Brain microvascular endothelial cell (primary cell): ENCODE measurements at regions not wholly inside any gene's neighbourhood (a gene's known extent, or its start where the extent isn't known, plus 50 kb on each side); places are given as distances from the start of the nearest gene placed in this dataset.

ENCODE experiments used
- DNase-seq: peaks from one replicate; pipeline ENCODE4 v3.0.0-alpha.2; 2020
- H3K27ac ChIP-seq: fragments of 250-450 bp; sonication (Bioruptor Pico); 2 replicates; pipeline ENCODE4 v1.5.1; 2020; ENCODE audit warnings: mild to moderate bottlenecking, moderate library complexity
- H3K27me3 ChIP-seq: fragments of 250-450 bp; sonication (Bioruptor Pico); replicated peaks from 2 replicates; pipeline ENCODE4 v1.5.1; 2020; ENCODE audit warnings: mild to moderate bottlenecking
- H3K36me3 ChIP-seq: fragments of 250-450 bp; sonication (Bioruptor Pico); replicated peaks from 2 replicates; pipeline ENCODE4 v1.5.1; 2020; ENCODE audit warnings: mild to moderate bottlenecking
- H3K4me3 ChIP-seq: 2 replicates; pipeline ENCODE4 v1.5.1; 2011; ENCODE audit warnings: low read depth, mild to moderate bottlenecking, control low read depth, low read length, moderate library complexity
- CTCF ChIP-seq: IDR thresholded peaks from 2 replicates; pipeline ENCODE4 v1.5.1; 2011; ENCODE audit warnings: low read depth, mild to moderate bottlenecking, moderate library complexity, low read length, control low read depth, inconsistent platforms; ENCODE audit errors: missing control alignments
- in situ Hi-C: cut with HindIII; loops from 2 replicates; pipeline ENCODE4 v1.10.0; 2017; ENCODE audit warnings: low sequenced_read_pairs, low pct_ligation_motif_present

- in situ Hi-C loops, result no loop called here
- Histone ChIP-seq H3K4me3 (no peak overlapping the region), H3K27ac (no peak overlapping the region), H3K27me3 (no peaks in the 10 kb centered on the region), H3K36me3 (no peaks in the 10 kb centered on the region)
- TF ChIP-seq CTCF, result no peak
- DNase-seq, result no peak
Observed at GRCh38 chr13:22596171-22596863, 584.5 kb upstream of the SGCG start.

- in situ Hi-C loops, result no loop called here
- TF ChIP-seq CTCF, result no peak
- H3K27ac ChIP-seq, result no peak overlapping the region
- H3K36me3 ChIP-seq, result no peaks in the 10 kb centered on the region
- DNase-seq, result no peak
- no peaks in the 10 kb centered on the region for H3K27me3 ChIP-seq
- no peak overlapping the region for H3K4me3 ChIP-seq
Observed at GRCh38 chr13:22599156-22599555, 581.6 kb upstream of the SGCG start.

GRCh38 chr13:22618002-22618401 is 562.8 kb upstream of the SGCG start:
- in situ Hi-C loops, result no loop called here
- no peak for TF ChIP-seq CTCF
- H3K36me3 ChIP-seq, result no peaks in the 10 kb centered on the region

GRCh38 chr13:22625691-22626090 is 555.1 kb upstream of the SGCG start:
- DNase-seq, result no peak
- H3K27me3 ChIP-seq, result no peaks in the 10 kb centered on the region
- no peaks in the 10 kb centered on the region for H3K36me3 ChIP-seq
- in situ Hi-C loops, result no loop called here
- no peak overlapping the region for H3K27ac ChIP-seq
- H3K4me3 ChIP-seq, result no peak overlapping the region
- TF ChIP-seq CTCF, result no peak

More at GRCh38 chr13:22618002-22618401, 562.8 kb upstream of the SGCG start:
- Histone ChIP-seq H3K27ac (no peak overlapping the region), H3K4me3 (no peak overlapping the region), H3K27me3 (no peaks in the 10 kb centered on the region)
- no peak for DNase-seq

- Histone ChIP-seq H3K4me3 (no peak overlapping the region), H3K27ac (no peak overlapping the region), H3K36me3 (no peaks in the 10 kb centered on the region), H3K27me3 (no peaks in the 10 kb centered on the region)
- DNase-seq, result no peak
- in situ Hi-C loops, result no loop called here
- TF ChIP-seq CTCF, result no peak
Observed at GRCh38 chr13:22629374-22629773, 551.4 kb upstream of the SGCG start.

- in situ Hi-C loops, result no loop called here
- no peak overlapping the region for H3K4me3 ChIP-seq
- H3K27ac ChIP-seq, result no peak overlapping the region
- no peaks in the 10 kb centered on the region for H3K36me3 ChIP-seq
- TF ChIP-seq CTCF, result no peak
- H3K27me3 ChIP-seq, result no peaks in the 10 kb centered on the region
- DNase-seq, result no peak
Observed at GRCh38 chr13:22642088-22642487, 538.7 kb upstream of the SGCG start.
